DOHH2 (cell line): ENCODE measurements at regions not wholly inside any gene's neighbourhood (a gene's known extent, or its start where the extent isn't known, plus 50 kb on each side); places are given as distances from the start of the nearest gene placed in this dataset.

ENCODE experiments used
- EZH2phosphoT487 ChIP-seq: fragments of 200-600 bp; sonication (generic); IDR thresholded peaks from 2 replicates; pipeline ENCODE4 v1.6.1; 2017; ENCODE audit warnings: borderline replicate concordance, mild to moderate bottlenecking, antibody characterized with exemption, low read length, moderate library complexity, mixed read lengths
- TF ChIP-seq, protein P1 (sequence below): fragments of 200-600 bp; sonication (generic); IDR thresholded peaks from one replicate; pipeline ENCODE4 v1.5.1; 2014; ENCODE audit warnings: antibody characterized with exemption, mild to moderate bottlenecking, low read depth, low read length; ENCODE audit not compliant: poor library complexity, severe bottlenecking

DNA sequence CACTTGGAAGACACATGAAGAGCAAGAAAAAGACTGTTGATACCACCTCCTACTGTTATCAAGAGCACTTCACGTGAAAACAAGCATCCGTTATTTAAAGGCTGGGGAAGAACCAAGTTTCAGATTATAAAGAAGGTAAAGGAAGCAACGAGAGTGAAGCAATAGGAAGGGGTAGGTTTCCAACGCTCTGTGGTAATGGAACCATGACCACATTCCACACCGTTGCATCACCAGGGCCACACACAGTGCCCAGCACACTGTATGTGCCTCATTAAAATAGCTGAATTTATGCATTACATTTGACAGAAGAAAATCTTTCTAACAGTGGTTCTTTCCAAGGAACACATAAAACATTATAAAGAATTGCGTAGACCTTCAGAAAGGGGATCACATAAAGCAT is 435.8 kb downstream of the MRPL39 start:
- TF ChIP-seq, protein P1, sequence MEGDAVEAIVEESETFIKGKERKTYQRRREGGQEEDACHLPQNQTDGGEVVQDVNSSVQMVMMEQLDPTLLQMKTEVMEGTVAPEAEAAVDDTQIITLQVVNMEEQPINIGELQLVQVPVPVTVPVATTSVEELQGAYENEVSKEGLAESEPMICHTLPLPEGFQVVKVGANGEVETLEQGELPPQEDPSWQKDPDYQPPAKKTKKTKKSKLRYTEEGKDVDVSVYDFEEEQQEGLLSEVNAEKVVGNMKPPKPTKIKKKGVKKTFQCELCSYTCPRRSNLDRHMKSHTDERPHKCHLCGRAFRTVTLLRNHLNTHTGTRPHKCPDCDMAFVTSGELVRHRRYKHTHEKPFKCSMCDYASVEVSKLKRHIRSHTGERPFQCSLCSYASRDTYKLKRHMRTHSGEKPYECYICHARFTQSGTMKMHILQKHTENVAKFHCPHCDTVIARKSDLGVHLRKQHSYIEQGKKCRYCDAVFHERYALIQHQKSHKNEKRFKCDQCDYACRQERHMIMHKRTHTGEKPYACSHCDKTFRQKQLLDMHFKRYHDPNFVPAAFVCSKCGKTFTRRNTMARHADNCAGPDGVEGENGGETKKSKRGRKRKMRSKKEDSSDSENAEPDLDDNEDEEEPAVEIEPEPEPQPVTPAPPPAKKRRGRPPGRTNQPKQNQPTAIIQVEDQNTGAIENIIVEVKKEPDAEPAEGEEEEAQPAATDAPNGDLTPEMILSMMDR: no peak
- TF ChIP-seq EZH2phosphoT487: no peak
